Astrocyte of the cerebellum (primary cell): ENCODE measurements at regions not wholly inside any gene's neighbourhood (a gene's known extent, or its start where the extent isn't known, plus 50 kb on each side); places are given as distances from the start of the nearest gene placed in this dataset.

Experiments
- DNase-seq: peaks from one replicate; pipeline ENCODE4 v3.0.0-alpha.2; 2011; ENCODE audit warnings: low read depth
- H3K4me3 ChIP-seq: 2 replicates; pipeline ENCODE4 v1.5.1; 2011; ENCODE audit warnings: mild to moderate bottlenecking, low read depth, low read length, moderate library complexity
- in situ Hi-C: cut with HindIII; loops from 2 replicates; pipeline ENCODE4 v1.10.0; 2017; ENCODE audit warnings: low sequenced_read_pairs
- TF ChIP-seq, protein P1 (sequence below): IDR thresholded peaks from 2 replicates; pipeline ENCODE4 v1.5.1; 2012; ENCODE audit warnings: low read length, low read depth, moderate library complexity, mild to moderate bottlenecking; ENCODE audit errors: missing control alignments

DNA sequence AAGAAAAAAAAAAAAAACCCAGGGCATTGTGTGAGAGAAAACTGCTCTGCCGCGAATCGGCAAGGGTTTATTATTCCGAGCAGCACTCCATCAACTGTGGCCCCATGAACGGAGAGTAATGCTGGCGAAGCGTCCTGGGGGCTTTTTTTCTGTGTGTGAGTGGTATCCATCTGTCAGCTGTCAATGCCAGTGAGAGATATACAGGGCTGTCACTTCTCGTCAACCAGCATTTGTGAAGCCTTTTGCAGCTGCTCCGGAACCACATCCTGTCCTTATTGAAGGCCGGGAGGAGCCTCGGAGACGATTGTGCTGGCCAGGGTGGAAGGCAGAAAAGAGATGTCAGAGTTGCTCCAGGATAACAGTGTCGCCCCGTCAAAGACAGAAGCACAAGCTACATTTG, 356.9 kb upstream of the SMIM21 start:
- in situ Hi-C loops = no loop called here
- TF ChIP-seq, protein P1, sequence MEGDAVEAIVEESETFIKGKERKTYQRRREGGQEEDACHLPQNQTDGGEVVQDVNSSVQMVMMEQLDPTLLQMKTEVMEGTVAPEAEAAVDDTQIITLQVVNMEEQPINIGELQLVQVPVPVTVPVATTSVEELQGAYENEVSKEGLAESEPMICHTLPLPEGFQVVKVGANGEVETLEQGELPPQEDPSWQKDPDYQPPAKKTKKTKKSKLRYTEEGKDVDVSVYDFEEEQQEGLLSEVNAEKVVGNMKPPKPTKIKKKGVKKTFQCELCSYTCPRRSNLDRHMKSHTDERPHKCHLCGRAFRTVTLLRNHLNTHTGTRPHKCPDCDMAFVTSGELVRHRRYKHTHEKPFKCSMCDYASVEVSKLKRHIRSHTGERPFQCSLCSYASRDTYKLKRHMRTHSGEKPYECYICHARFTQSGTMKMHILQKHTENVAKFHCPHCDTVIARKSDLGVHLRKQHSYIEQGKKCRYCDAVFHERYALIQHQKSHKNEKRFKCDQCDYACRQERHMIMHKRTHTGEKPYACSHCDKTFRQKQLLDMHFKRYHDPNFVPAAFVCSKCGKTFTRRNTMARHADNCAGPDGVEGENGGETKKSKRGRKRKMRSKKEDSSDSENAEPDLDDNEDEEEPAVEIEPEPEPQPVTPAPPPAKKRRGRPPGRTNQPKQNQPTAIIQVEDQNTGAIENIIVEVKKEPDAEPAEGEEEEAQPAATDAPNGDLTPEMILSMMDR = no peak
- DNase-seq = no peak
- peak overlapping the region; percentile 32 for H3K4me3 ChIP-seq

DNA sequence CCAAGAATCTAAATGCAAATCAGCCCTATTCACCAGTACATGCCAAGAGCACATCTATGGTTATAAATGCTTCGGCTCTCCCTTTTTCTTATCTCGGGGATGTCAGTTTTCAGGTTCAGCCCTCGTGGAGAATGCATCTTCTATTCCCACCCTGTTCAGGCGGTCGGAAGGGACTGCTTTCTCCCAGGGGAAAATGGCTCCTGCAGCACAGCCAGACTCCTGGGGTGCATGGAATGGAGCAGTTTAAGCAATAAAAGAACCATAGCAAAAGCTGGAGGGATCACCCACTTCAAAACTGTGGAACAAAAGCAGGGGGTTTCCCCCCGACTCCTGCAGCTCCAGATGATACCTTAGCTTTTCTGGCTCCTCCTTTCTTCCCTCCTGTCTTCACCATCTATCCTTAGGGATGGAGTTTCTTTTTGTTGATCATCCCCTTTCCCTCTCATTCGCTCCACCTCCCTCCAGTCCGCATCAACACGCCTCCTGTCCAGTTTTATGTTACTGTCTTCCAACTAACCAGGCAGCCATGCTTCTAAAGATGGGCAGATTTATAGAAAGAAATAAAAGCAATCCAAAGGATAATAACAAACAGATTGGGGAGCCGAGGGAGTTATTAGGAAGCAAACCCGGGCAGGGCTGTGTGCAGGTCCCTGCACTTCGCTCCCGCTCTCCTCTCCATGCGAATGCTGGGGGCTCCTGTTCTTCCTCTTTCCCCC, 356.2 kb upstream of the SMIM21 start:
- peak overlapping the region; percentile 32 for H3K4me3 ChIP-seq
- DNase-seq = no peak
- in situ Hi-C loops = no loop called here
- TF ChIP-seq, protein P1 = no peak

DNA sequence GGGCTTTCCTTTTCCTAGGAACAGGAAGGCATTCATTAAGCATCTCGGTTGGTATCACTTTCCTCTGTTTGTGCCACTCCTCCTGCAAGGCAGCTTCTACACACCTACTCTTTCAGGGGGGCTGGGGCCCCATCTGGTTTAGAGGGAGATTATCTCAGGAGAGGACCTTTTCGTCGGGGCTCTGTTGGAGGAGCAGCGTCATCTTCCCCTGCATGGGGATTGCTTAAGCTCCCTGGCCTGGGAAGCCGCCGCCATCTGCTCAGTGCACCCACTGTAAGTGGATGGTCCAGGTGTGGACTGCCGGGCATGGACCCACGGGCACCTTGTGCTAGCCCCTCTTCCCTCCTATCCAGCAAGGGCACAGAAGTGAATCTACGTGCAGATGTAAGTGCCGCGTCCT, 355.3 kb upstream of the SMIM21 start:
- TF ChIP-seq, protein P1 = no peak
- no peak for DNase-seq
- H3K4me3 ChIP-seq = no peak overlapping the region
- in situ Hi-C loops = no loop called here

DNA sequence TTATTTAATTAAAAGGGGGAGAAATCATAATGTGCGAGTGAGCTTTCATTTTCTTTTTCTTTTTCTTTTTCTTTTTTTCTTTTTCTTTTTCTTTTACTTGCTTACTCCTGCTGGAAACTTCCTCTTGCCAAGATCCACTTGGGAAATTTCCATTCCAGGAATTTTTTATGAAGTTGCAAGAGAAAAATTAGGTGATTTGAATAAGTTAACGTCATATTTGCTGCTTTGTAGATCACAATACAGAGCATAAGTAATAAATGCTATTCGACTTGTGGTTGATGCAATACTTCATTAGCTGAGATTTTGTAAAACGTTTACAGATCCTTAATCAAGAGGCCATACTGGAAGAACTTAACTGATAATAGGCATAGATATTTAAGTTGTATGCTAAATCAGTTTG, 354.7 kb upstream of the SMIM21 start:
- in situ Hi-C loops = no loop called here
- no peak overlapping the region for H3K4me3 ChIP-seq
- no peak for DNase-seq
- TF ChIP-seq, protein P1 = no peak

DNA sequence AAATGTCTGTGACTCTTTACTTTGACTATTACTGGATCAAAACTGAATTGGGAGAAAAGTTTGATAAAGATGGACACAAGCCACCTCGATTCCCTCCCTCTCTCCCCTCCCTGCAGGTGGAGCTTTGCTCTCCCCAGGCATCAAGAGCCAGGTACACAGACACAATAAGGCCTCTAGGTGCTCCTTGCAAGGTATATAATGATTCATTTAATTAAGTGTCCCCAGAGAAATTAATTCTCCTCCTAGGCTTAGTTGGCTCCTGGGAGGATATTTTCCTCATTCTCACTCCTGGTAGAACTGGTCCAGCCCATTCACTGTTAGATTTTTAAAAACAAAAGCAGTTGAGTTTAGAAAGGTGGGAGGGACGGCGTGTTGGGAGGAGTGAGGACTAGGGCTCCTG, 352.4 kb upstream of the SMIM21 start:
- DNase-seq = no peak
- in situ Hi-C loops = no loop called here
- TF ChIP-seq, protein P1 = no peak
- H3K4me3 ChIP-seq = no peak overlapping the region

DNA sequence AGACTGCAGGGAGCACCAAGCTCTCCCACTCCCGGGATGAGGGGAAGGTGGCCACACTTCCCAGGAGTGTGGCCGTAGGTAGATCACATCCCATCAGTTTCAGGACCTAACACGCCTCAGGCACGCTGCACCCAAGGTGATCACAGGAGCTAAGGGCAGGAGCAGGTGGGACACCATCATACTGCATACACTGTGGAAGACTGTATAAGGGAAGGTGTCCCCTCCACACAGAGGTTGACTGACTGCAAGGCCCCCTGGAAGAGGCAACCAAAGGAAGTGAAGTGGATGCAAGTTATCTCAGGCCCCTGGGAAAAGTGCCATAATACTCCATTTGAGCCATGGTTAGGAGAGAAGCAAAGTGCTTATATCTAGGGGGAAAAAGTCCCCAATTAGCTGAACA, 351.9 kb upstream of the SMIM21 start:
- DNase-seq = no peak
- H3K4me3 ChIP-seq = no peak overlapping the region
- in situ Hi-C loops = no loop called here
- TF ChIP-seq, protein P1 = no peak

DNA sequence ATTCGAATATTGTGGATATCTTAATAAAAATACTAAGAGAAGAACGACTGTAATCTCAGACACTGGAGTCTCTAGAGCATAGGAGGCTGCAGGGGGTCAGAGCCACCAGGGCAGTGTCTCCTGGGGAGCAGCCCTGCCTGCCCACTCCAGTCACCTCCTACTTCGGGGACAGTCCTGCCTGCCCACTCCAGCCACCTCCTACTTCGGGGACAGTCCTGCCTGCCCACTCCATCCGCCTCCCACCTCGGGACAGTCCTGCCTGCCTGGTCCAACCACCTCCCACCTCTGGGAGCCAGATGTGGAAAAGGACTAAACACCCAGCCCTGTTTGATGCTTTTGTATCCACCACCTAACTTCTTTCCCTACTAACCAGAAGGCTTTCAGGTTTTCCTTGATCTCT, 350.1 kb upstream of the SMIM21 start:
- DNase-seq = no peak
- in situ Hi-C loops = no loop called here
- TF ChIP-seq, protein P1 = no peak
- H3K4me3 ChIP-seq = no peak overlapping the region
